Uterus (tissue), 3 donors: ENCODE measurements at regions not wholly inside any gene's neighbourhood (a gene's known extent, or its start where the extent isn't known, plus 50 kb on each side); places are given as distances from the start of the nearest gene placed in this dataset.
A peak's percentile ranks its signal among the peaks of the same experiment; 100 is the strongest.

Source experiments
- DNase-seq, 2 donors: peaks; one replicate each; pipeline ENCODE4 v3.0.0-alpha.2; 2019 to 2020
- H3K27ac ChIP-seq, 2 donors: fragments of 200-600 bp; sonication (generic); 1 replicate in 1 of 2; 2 replicates in 1 of 2; pipeline ENCODE4 v1.5.1; 2016 to 2018
- H3K27me3 ChIP-seq, 2 donors: fragments of 200-600 bp; sonication (generic); one replicate each; pipeline ENCODE4 v1.5.1; 2018 to 2019; ENCODE audit warnings: control low read depth in 1 of 2
- H3K36me3 ChIP-seq, 2 donors: fragments of 200-600 bp; sonication (generic); one replicate each; pipeline ENCODE4 v1.5.1; 2019; ENCODE audit warnings: control low read depth in 1 of 2
- H3K4me1 ChIP-seq, 2 donors: fragments of 200-600 bp; sonication (generic); one replicate each; pipeline ENCODE4 v1.5.1; 2018 to 2019; ENCODE audit warnings: control low read depth in 1 of 2
- H3K4me3 ChIP-seq, 2 donors: fragments of 200-600 bp; sonication (generic); 1 replicate in 1 of 2; 2 replicates in 1 of 2; pipeline ENCODE4 v1.5.1; 2018 to 2019; ENCODE audit warnings: mild to moderate bottlenecking in 1 of 2
- H3K9me3 ChIP-seq, 2 donors: fragments of 200-600 bp; sonication (generic); one replicate each; pipeline ENCODE4 v1.5.1; 2019; ENCODE audit warnings: control low read depth in 1 of 2
- POLR2A ChIP-seq, 2 donors: fragments of 450-650 bp; IDR thresholded peaks; one replicate each; pipeline ENCODE4 v1.6.1; 2016; ENCODE audit warnings: antibody characterized with exemption in 2 of 2, mild to moderate bottlenecking in 1 of 2, moderate library complexity in 1 of 2
- intact Hi-C: fragments of 100-400 bp; cut with DNase I; formaldehyde crosslinking; loops from one replicate; pipeline ENCODE4 v1.15.1; 2023; ENCODE audit warnings: low total_unique reads
- TF ChIP-seq, protein P1 (sequence below), 4 experiments: fragments of 200-600 bp in 2 of 4; fragments of 450-650 bp in 2 of 4; sonication (generic) in 2 of 4; IDR thresholded peaks; one replicate each; pipeline ENCODE4 v1.5.1; 2016 to 2019; ENCODE audit warnings: antibody characterized with exemption in 4 of 4, mild to moderate bottlenecking in 2 of 4, moderate library complexity in 1 of 4
- donor health status: DM: yes; HTN: yes; CAD: no.

DNA sequence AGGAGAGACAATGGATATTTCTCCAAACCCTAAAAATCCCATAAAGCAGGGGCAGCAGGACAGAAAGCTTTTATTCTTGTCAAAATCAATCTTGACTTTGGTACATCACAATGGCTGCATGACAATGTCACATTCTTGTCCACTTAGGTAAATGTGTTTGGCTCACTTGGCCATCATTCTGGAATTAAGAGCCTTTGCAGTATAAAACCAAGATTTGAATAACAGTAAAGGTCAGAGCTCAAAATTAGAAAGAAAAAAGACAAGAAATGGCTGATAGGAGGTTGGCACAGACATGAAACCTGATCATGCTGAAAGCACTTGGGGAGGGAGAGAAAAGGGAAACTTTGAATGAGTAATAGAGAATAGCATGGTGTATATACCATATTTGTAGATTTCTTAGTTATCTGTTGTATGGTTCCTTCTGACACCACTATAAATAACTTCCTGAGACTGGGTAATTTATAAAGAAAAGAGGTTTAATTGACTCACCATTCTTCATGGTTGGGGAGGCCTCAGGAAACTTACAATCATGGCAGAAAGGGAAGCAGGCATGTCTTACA, 158.5 kb upstream of the SGO1 start:
- Histone ChIP-seq H3K9me3 (no peaks in the 10 kb centered on the region), H3K27ac (no peak overlapping the region), H3K36me3 (no peaks in the 10 kb centered on the region), H3K4me1 (no peaks in the 10 kb centered on the region), H3K27me3 (no peaks in the 10 kb centered on the region), H3K4me3 (no peak overlapping the region)
- intact Hi-C loops = no loop called here
- DNase-seq = no peak
- TF ChIP-seq POLR2A (IDR thresholded peaks at IDR 0.05) = no peak
- TF ChIP-seq, protein P1, sequence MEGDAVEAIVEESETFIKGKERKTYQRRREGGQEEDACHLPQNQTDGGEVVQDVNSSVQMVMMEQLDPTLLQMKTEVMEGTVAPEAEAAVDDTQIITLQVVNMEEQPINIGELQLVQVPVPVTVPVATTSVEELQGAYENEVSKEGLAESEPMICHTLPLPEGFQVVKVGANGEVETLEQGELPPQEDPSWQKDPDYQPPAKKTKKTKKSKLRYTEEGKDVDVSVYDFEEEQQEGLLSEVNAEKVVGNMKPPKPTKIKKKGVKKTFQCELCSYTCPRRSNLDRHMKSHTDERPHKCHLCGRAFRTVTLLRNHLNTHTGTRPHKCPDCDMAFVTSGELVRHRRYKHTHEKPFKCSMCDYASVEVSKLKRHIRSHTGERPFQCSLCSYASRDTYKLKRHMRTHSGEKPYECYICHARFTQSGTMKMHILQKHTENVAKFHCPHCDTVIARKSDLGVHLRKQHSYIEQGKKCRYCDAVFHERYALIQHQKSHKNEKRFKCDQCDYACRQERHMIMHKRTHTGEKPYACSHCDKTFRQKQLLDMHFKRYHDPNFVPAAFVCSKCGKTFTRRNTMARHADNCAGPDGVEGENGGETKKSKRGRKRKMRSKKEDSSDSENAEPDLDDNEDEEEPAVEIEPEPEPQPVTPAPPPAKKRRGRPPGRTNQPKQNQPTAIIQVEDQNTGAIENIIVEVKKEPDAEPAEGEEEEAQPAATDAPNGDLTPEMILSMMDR (IDR thresholded peaks at IDR 0.05) = no peak

DNA sequence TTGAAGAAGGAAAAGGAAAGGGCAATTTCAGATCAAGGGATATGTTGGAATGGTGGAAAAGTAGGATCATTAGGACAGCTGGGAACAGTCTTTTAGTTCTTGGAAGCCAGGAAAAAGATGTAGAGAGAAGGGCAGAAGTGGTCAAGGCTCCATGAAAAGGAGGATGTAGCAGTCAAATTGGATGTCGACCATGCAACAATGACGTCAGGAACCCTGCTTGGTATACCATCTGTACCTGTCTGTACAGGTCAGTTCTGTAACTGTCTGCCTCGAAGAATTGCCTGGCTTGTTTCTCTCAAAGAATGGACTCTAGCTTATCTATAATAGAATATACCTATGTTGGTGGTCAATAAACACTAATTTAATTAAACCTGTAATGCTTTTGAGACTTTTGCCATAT, 157.8 kb upstream of the SGO1 start:
- no peak overlapping the region for H3K4me3 ChIP-seq
- intact Hi-C loops = no loop called here
- no peak for TF ChIP-seq POLR2A (IDR thresholded peaks at IDR 0.05)
- TF ChIP-seq, protein P1 (IDR thresholded peaks at IDR 0.05) = no peak
- no peaks in the 10 kb centered on the region for H3K36me3 ChIP-seq
- H3K27ac ChIP-seq = no peak overlapping the region
- H3K9me3 ChIP-seq = no peaks in the 10 kb centered on the region
- no peaks in the 10 kb centered on the region for H3K4me1 ChIP-seq
- no peaks in the 10 kb centered on the region for H3K27me3 ChIP-seq
- no peak for DNase-seq

DNA sequence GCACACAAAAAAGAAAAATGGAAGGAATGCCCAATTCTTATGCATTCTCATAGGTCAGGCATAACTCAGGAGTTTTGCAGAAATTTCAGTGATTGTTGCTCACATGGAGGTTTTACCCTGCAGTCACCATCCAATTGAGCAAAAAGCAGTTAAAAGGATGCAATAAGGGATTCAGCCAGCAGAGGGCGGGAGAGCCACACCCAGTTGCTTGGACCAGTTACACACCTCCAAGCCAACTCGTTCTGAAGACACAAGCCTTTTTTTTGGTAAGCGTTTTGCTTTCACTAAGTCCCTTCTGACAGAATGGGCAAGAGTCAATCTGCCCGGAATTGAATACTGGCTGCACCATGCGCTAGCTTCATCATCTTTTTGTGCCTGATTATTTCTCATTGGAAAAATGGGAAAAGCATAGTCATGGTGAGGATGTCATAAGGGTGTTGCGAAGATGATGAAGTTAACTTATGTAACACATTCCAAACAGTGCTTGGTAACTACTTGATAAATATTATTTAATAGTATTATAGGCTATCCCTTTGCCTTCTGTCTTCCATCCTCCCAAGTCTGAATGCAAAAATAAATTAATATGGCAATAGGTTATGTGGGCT, 154.4 kb upstream of the SGO1 start:
- peak; percentile 38 to 52 for DNase-seq
- no peaks in the 10 kb centered on the region for H3K4me1 ChIP-seq
- no peaks in the 10 kb centered on the region for H3K9me3 ChIP-seq
- H3K4me3 ChIP-seq = no peak overlapping the region
- H3K27ac ChIP-seq = no peak overlapping the region
- TF ChIP-seq, protein P1 (IDR thresholded peaks at IDR 0.05) = peak; percentile 66 to 76 (median 70)
- no peak for TF ChIP-seq POLR2A (IDR thresholded peaks at IDR 0.05)
- H3K27me3 ChIP-seq = no peaks in the 10 kb centered on the region
- no peaks in the 10 kb centered on the region for H3K36me3 ChIP-seq
- intact Hi-C loops = no loop called here

DNA sequence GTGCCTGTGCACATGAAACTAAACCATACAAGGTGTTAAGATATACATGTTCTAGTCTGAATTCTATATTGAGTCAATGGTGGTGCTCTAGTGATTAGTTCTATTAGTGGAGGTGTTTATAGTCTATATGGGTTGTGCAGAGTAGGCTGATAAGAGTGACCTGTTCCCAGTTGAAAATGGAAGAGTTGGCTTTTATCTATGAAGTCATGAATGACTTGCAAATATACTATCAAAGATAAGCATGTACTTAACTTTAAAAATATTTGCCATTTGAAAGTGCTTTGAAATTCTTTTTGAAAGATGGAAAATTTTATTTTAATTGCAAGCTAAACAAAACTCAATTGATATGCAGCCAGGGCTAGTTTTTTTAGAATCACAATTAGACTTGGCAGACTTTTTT, 150.6 kb upstream of the SGO1 start:
- H3K4me3 ChIP-seq = no peak overlapping the region
- TF ChIP-seq, protein P1 (IDR thresholded peaks at IDR 0.05) = no peak
- TF ChIP-seq POLR2A (IDR thresholded peaks at IDR 0.05) = no peak
- no peaks in the 10 kb centered on the region for H3K36me3 ChIP-seq
- H3K27ac ChIP-seq = no peak overlapping the region
- DNase-seq = no peak
- no peaks in the 10 kb centered on the region for H3K4me1 ChIP-seq
- intact Hi-C loops = no loop called here
- H3K9me3 ChIP-seq = no peaks in the 10 kb centered on the region
- no peaks in the 10 kb centered on the region for H3K27me3 ChIP-seq

DNA sequence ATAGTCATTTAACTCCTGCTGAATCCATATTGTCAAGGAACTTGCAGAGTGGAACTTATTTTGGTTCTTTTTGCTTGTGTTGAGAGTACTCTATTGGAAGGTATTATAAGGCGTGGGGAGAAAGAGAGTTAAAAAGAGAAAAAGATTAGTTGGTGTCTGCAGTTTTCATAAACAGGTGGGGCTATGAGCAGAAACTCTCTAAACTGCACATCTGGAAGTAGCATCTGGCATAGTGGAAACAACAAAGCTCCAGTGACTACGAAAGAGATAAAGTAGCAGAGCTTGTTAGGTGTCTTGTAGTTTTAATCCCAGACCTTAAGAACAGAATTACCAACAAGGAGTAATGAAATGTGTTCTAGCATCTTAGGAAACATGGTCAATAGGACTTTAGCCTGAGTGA, 148.8 kb upstream of the SGO1 start:
- Histone ChIP-seq H3K4me3 (no peak overlapping the region), H3K27me3 (no peaks in the 10 kb centered on the region), H3K4me1 (no peaks in the 10 kb centered on the region), H3K9me3 (no peaks in the 10 kb centered on the region), H3K36me3 (no peaks in the 10 kb centered on the region), H3K27ac (no peak overlapping the region)
- no peak for TF ChIP-seq POLR2A (IDR thresholded peaks at IDR 0.05)
- TF ChIP-seq, protein P1 (IDR thresholded peaks at IDR 0.05) = no peak
- intact Hi-C loops = no loop called here
- DNase-seq = no peak
